Hepatocyte (in vitro differentiated cells): ENCODE measurements at regions not wholly inside any gene's neighbourhood (a gene's known extent, or its start where the extent isn't known, plus 50 kb on each side); places are given as distances from the start of the nearest gene placed in this dataset.

Experiments used
- DNase-seq: peaks from one replicate; pipeline ENCODE4 v3.0.0-alpha.2; 2016; ENCODE audit warnings: low spot score
- H2AFZ ChIP-seq: fragments of 200-600 bp; sonication (generic); 2 replicates; pipeline ENCODE4 v1.6.0; 2016; ENCODE audit warnings: antibody characterized with exemption, mild to moderate bottlenecking
- H3K27ac ChIP-seq: fragments of 200-600 bp; sonication (generic); 2 replicates; pipeline ENCODE4 v1.5.1; 2016; ENCODE audit warnings: mild to moderate bottlenecking
- H3K27me3 ChIP-seq: fragments of 200-600 bp; sonication (generic); 2 replicates; pipeline ENCODE4 v1.6.1; 2016
- H3K36me3 ChIP-seq: fragments of 200-600 bp; sonication (generic); replicated peaks from 2 replicates; pipeline ENCODE4 v1.5.1; 2016; ENCODE audit warnings: low read depth; ENCODE audit not compliant: insufficient read depth
- H3K4me1 ChIP-seq: fragments of 200-600 bp; sonication (generic); 2 replicates; pipeline ENCODE4 v1.5.1; 2016; ENCODE audit warnings: mild to moderate bottlenecking, moderate library complexity; ENCODE audit not compliant: insufficient read depth
- H3K4me2 ChIP-seq: fragments of 200-600 bp; sonication (generic); 2 replicates; pipeline ENCODE4 v1.6.0; 2016
- H3K4me3 ChIP-seq: fragments of 200-600 bp; sonication (generic); 2 replicates; pipeline ENCODE4 v1.5.1; 2016; ENCODE audit warnings: mild to moderate bottlenecking
- H3K79me2 ChIP-seq: fragments of 200-600 bp; sonication (generic); 2 replicates; pipeline ENCODE4 v1.6.0; 2017; ENCODE audit warnings: mild to moderate bottlenecking
- H3K9me2 ChIP-seq: fragments of 200-600 bp; sonication (generic); replicated peaks from 2 replicates; pipeline ENCODE4 v1.6.0; 2017; ENCODE audit warnings: mild to moderate bottlenecking; ENCODE audit not compliant: insufficient read depth
- H3K9me3 ChIP-seq: fragments of 200-600 bp; sonication (generic); 2 replicates; pipeline ENCODE4 v1.5.1; 2016; ENCODE audit warnings: low read depth, mild to moderate bottlenecking
- H4K20me1 ChIP-seq: fragments of 200-600 bp; sonication (generic); 2 replicates; pipeline ENCODE4 v1.6.0; 2016; ENCODE audit warnings: mild to moderate bottlenecking; ENCODE audit not compliant: insufficient read depth, poor library complexity, severe bottlenecking
- CTCF ChIP-seq: fragments of 200-600 bp; sonication (generic); IDR thresholded peaks from 2 replicates; pipeline ENCODE4 v1.5.1; 2016; ENCODE audit warnings: antibody characterized with exemption, mild to moderate bottlenecking; ENCODE audit not compliant: poor library complexity
- EZH2 ChIP-seq: fragments of 200-600 bp; sonication (generic); IDR thresholded peaks from 2 replicates; pipeline ENCODE4 v1.6.1; 2016; ENCODE audit warnings: antibody characterized with exemption, mild to moderate bottlenecking, borderline replicate concordance
- EZH2phosphoT487 ChIP-seq: fragments of 200-600 bp; sonication (generic); IDR thresholded peaks from one replicate; pipeline ENCODE4 v1.6.1; 2018; ENCODE audit warnings: antibody characterized with exemption, mild to moderate bottlenecking, low read depth, moderate library complexity; ENCODE audit not compliant: unreplicated experiment, severe bottlenecking
- WGBS: methylation state at CpG from one replicate; pipeline ENCODE4 v1.1.6; 2016; ENCODE audit warnings: low lambda C conversion rate; ENCODE audit errors: missing lambda C conversion rate; 5-methylcytosine and 5-hydroxymethylcytosine counted together

- no peak overlapping the region for H3K27ac ChIP-seq
- H3K36me3 ChIP-seq, result no peaks in the 10 kb centered on the region
- H3K9me2 ChIP-seq, result no peaks in the 10 kb centered on the region
- no peak for DNase-seq
- H3K4me1 ChIP-seq, result no peaks in the 10 kb centered on the region
- no peak overlapping the region for H3K4me3 ChIP-seq
- H3K9me3 ChIP-seq, result no peaks in the 10 kb centered on the region
- peaks cover 100% of the 10 kb centered on the region for H3K79me2 ChIP-seq
- H4K20me1 ChIP-seq, result peaks cover 85% of the 10 kb centered on the region
- H2AFZ ChIP-seq, result no peak overlapping the region
- 80% methylated on average over 8 of the region's 8 CpGs for WGBS
- no peaks in the 10 kb centered on the region for H3K27me3 ChIP-seq
- H3K4me2 ChIP-seq, result no peak overlapping the region
- TF ChIP-seq CTCF (peak; percentile 42), EZH2phosphoT487 (no peak), EZH2 (no peak)
These were observed 259.7 kb downstream of the SEC14L1 start for GRCh38 chr17:77400445-77400870.

- Histone ChIP-seq H3K4me1 (no peaks in the 10 kb centered on the region), H3K36me3 (no peaks in the 10 kb centered on the region), H2AFZ (no peak overlapping the region), H4K20me1 (peaks cover 88% of the 10 kb centered on the region), H3K4me2 (no peak overlapping the region), H3K9me3 (no peaks in the 10 kb centered on the region), H3K27me3 (no peaks in the 10 kb centered on the region), H3K79me2 (peaks cover 100% of the 10 kb centered on the region), H3K4me3 (no peak overlapping the region), H3K27ac (no peak overlapping the region), H3K9me2 (no peaks in the 10 kb centered on the region)
- no peak for TF ChIP-seq EZH2
- no peak for TF ChIP-seq EZH2phosphoT487
- TF ChIP-seq CTCF, result no peak
- WGBS, result 95% methylated on average over 33 of the region's 34 CpGs
- no peak for DNase-seq
These were observed 261.5 kb downstream of the SEC14L1 start for GRCh38 chr17:77402159-77402731.

GRCh38 chr17:77403854-77404253, 263.1 kb downstream of the SEC14L1 start:
- peaks cover 11% of the 10 kb centered on the region for H3K4me1 ChIP-seq
- peaks cover 100% of the 10 kb centered on the region for H3K79me2 ChIP-seq
- no peaks in the 10 kb centered on the region for H3K36me3 ChIP-seq
- no peak overlapping the region for H3K27ac ChIP-seq
- no peak overlapping the region for H3K4me3 ChIP-seq
- H3K4me2 ChIP-seq, result no peak overlapping the region
- TF ChIP-seq EZH2phosphoT487 (no peak), EZH2 (no peak), CTCF (no peak)
- no peak for DNase-seq
- H2AFZ ChIP-seq, result no peak overlapping the region
- H3K9me3 ChIP-seq, result no peaks in the 10 kb centered on the region
- WGBS, result 98% methylated on average over 9 of the region's 9 CpGs
- H3K9me2 ChIP-seq, result no peaks in the 10 kb centered on the region
- H3K27me3 ChIP-seq, result no peaks in the 10 kb centered on the region
- peaks cover 88% of the 10 kb centered on the region for H4K20me1 ChIP-seq
